ENCODE measurements at regions not wholly inside any gene's neighbourhood (a gene's known extent, or its start where the extent isn't known, plus 50 kb on each side); places are given as distances from the start of the nearest gene placed in this dataset.

DNA sequence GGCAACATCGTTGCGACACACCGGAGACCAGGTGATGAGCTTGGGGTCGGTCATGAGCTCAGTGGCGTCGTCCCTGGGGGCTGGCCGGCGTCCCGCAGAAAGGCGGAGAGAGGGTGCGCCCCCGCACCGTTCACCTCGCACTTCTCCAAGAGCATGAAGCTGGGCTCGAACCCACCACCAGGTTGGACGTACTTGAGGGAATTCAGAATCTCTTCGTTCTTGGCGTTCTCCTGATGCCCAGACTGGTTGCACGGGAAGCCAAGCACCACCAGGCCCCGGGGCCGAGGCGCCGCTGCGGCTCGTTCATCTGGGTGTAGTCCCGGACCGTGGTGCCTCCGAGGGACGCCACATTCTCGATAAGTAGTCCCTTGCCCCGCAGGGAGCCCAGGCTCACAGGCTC lies 176.6 kb upstream of the ADAMTS5 start:
- TF ChIP-seq CTCF (IDR thresholded peaks at IDR 0.05) (no peak), POLR2AphosphoS5 (IDR thresholded peaks at IDR 0.05) (no peak)
